ENCODE measurements at regions not wholly inside any gene's neighbourhood (a gene's known extent, or its start where the extent isn't known, plus 50 kb on each side); places are given as distances from the start of the nearest gene placed in this dataset.
"Not testable (repeated sequence)": the region's sequence is repeated elsewhere in the genome, so short reads cannot be mapped to it uniquely, and the experiment has no call there.

DNA sequence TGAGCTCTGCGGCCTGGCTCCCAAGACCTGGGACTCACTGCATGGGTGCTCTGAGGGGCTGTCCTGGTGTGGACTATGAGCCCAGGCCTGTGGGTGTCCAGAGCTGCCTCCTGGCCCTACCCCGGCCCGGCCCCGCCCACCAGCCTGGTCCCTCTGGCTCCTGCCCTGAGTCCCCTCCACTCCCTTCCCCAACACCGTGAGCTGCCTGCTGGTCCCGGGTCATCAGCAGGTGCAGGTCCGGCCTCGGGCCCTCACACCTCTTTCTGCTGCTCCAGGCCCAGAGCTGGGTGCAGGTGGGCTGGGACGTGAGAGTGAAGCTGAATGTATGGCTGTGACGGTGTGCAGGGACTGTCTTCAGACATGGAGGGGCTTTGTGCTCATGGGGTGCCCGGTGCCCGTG, 193.7 kb downstream of the TMEM121 start:
- TF ChIP-seq EZH2 (IDR thresholded peaks at IDR 0.05; ENCODE audit: insufficient read depth, poor library complexity, severe bottlenecking); EZH2phosphoT487 (IDR thresholded peaks at IDR 0.05; ENCODE audit: insufficient read depth, low read depth): not testable (repeated sequence)
